ENCODE measurements at regions not wholly inside any gene's neighbourhood (a gene's known extent, or its start where the extent isn't known, plus 50 kb on each side); places are given as distances from the start of the nearest gene placed in this dataset.

GRCh38 chr14:29109589-29109988 lies 343.0 kb downstream of the FOXG1 start (continued):
- TF ChIP-seq PATZ1 (CRISPR knock-in tag; IDR thresholded peaks at IDR 0.05; ENCODE audit: borderline replicate concordance) (no peak), PPARA (CRISPR knock-in tag; IDR thresholded peaks at IDR 0.05; ENCODE audit: borderline replicate concordance) (no peak)

GRCh38 chr14:29111554-29111953 lies 345.0 kb downstream of the FOXG1 start:
- TF ChIP-seq SNAI2 (CRISPR knock-in tag; IDR thresholded peaks at IDR 0.05): no peak
- TF ChIP-seq BACH2 (CRISPR knock-in tag; IDR thresholded peaks at IDR 0.05; ENCODE audit: borderline replicate concordance): no peak
- TF ChIP-seq PPARA (CRISPR knock-in tag; IDR thresholded peaks at IDR 0.05; ENCODE audit: borderline replicate concordance): no peak
- no peak for TF ChIP-seq ZC3H10 (CRISPR knock-in tag; IDR thresholded peaks at IDR 0.05)
- ATAC-seq: no peak

GRCh38 chr14:29123017-29123416 lies 356.4 kb downstream of the FOXG1 start:
- TF ChIP-seq ZNF70 (CRISPR knock-in tag; IDR thresholded peaks at IDR 0.05) (no peak), PATZ1 (CRISPR knock-in tag; IDR thresholded peaks at IDR 0.05; ENCODE audit: borderline replicate concordance) (no peak)

GRCh38 chr14:29126361-29126760 lies 359.8 kb downstream of the FOXG1 start:
- ATAC-seq: no peak
- TF ChIP-seq CSDC2 (CRISPR knock-in tag; IDR thresholded peaks at IDR 0.05) (no peak), CREB5 (CRISPR knock-in tag; IDR thresholded peaks at IDR 0.05; ENCODE audit: low read depth) (no peak), GLIS3 (CRISPR knock-in tag; IDR thresholded peaks at IDR 0.05) (no peak), ZNF70 (CRISPR knock-in tag; IDR thresholded peaks at IDR 0.05) (no peak), BACH2 (CRISPR knock-in tag; IDR thresholded peaks at IDR 0.05; ENCODE audit: borderline replicate concordance) (no peak), ISL1 (CRISPR knock-in tag; IDR thresholded peaks at IDR 0.05) (no peak), TOX (CRISPR knock-in tag; IDR thresholded peaks at IDR 0.05; ENCODE audit: borderline replicate concordance) (no peak), ZC3H10 (CRISPR knock-in tag; IDR thresholded peaks at IDR 0.05) (no peak), ZNF8 (CRISPR knock-in tag; IDR thresholded peaks at IDR 0.05) (no peak), SNAI2 (CRISPR knock-in tag; IDR thresholded peaks at IDR 0.05) (no peak), ZFP30 (CRISPR knock-in tag; IDR thresholded peaks at IDR 0.05) (no peak), CSRNP3 (CRISPR knock-in tag; IDR thresholded peaks at IDR 0.05) (no peak), ARNTL (CRISPR knock-in tag; IDR thresholded peaks at IDR 0.05; ENCODE audit: borderline replicate concordance, low read depth) (no peak), TCF4 (CRISPR knock-in tag; IDR thresholded peaks at IDR 0.05; ENCODE audit: borderline replicate concordance) (no peak), POU6F1 (CRISPR knock-in tag; IDR thresholded peaks at IDR 0.05; ENCODE audit: borderline replicate concordance, low read depth) (no peak), OSR1 (CRISPR knock-in tag; IDR thresholded peaks at IDR 0.05) (no peak), PATZ1 (CRISPR knock-in tag; IDR thresholded peaks at IDR 0.05; ENCODE audit: borderline replicate concordance) (no peak), ESRRG (CRISPR knock-in tag; IDR thresholded peaks at IDR 0.05) (no peak), ZFP3 (CRISPR knock-in tag; IDR thresholded peaks at IDR 0.05) (no peak), RARB (CRISPR knock-in tag; IDR thresholded peaks at IDR 0.05) (no peak)

More at GRCh38 chr14:29123017-29123416, 356.4 kb downstream of the FOXG1 start:
- no peak for ATAC-seq
